ENCODE measurements at regions not wholly inside any gene's neighbourhood (a gene's known extent, or its start where the extent isn't known, plus 50 kb on each side); places are given as distances from the start of the nearest gene placed in this dataset.

DNA sequence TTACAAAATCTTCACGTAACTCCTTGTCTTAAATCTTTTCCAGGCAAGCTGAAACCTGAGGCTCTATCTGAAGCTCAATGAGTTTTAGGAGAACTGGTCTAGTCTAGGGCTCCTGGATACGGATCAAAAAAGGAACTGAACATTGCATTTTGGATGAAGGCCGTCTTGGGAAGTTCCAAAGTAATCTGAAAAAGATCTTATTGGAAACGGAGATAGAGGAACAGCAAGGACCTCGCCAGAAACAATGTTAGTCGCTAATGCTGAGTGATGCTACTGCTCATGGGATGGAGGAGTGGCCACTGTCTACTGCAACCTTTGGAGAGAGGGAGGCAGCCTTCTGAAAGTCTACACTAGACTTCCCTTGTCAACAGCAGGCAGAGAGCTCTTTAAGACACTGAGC is 91.4 kb upstream of the ATXN1 start:
- TF ChIP-seq MAFK (IDR thresholded peaks at IDR 0.05; ENCODE audit: partially characterized antibody): no peak
- no peak for TF ChIP-seq HOXB5 (CRISPR knock-in tag; IDR thresholded peaks at IDR 0.05)
- TF ChIP-seq, protein P1, sequence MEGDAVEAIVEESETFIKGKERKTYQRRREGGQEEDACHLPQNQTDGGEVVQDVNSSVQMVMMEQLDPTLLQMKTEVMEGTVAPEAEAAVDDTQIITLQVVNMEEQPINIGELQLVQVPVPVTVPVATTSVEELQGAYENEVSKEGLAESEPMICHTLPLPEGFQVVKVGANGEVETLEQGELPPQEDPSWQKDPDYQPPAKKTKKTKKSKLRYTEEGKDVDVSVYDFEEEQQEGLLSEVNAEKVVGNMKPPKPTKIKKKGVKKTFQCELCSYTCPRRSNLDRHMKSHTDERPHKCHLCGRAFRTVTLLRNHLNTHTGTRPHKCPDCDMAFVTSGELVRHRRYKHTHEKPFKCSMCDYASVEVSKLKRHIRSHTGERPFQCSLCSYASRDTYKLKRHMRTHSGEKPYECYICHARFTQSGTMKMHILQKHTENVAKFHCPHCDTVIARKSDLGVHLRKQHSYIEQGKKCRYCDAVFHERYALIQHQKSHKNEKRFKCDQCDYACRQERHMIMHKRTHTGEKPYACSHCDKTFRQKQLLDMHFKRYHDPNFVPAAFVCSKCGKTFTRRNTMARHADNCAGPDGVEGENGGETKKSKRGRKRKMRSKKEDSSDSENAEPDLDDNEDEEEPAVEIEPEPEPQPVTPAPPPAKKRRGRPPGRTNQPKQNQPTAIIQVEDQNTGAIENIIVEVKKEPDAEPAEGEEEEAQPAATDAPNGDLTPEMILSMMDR (IDR thresholded peaks at IDR 0.05): no peak
- no peak for TF ChIP-seq RNF2 (IDR thresholded peaks at IDR 0.05; ENCODE audit: borderline replicate concordance, low read depth)
- TF ChIP-seq CEBPB (IDR thresholded peaks at IDR 0.05): no peak
- no peak for TF ChIP-seq RAD21 (conservative IDR thresholded peaks at IDR 0.05 in 1 of 2, IDR thresholded peaks at IDR 0.05 in 1 of 2)
- TF ChIP-seq, protein P2, sequence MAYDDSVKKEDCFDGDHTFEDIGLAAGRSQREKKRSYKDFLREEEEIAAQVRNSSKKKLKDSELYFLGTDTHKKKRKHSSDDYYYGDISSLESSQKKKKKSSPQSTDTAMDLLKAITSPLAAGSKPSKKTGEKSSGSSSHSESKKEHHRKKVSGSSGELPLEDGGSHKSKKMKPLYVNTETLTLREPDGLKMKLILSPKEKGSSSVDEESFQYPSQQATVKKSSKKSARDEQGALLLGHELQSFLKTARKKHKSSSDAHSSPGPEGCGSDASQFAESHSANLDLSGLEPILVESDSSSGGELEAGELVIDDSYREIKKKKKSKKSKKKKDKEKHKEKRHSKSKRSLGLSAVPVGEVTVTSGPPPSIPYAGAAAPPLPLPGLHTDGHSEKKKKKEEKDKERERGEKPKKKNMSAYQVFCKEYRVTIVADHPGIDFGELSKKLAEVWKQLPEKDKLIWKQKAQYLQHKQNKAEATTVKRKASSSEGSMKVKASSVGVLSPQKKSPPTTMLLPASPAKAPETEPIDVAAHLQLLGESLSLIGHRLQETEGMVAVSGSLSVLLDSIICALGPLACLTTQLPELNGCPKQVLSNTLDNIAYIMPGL (CRISPR knock-in tag; IDR thresholded peaks at IDR 0.05; ENCODE audit: borderline replicate concordance): no peak
- no peak for TF ChIP-seq RFX5 (IDR thresholded peaks at IDR 0.05)
- TF ChIP-seq HDAC2 (IDR thresholded peaks at IDR 0.05): no peak
- no peak for TF ChIP-seq BHLHE40 (IDR thresholded peaks at IDR 0.05; ENCODE audit: low read depth, low read length)
- TF ChIP-seq MAZ (IDR thresholded peaks at IDR 0.05; ENCODE audit: borderline replicate concordance, low read depth, low read length): no peak
